ENCODE measurements at regions not wholly inside any gene's neighbourhood (a gene's known extent, or its start where the extent isn't known, plus 50 kb on each side); places are given as distances from the start of the nearest gene placed in this dataset.

DNA sequence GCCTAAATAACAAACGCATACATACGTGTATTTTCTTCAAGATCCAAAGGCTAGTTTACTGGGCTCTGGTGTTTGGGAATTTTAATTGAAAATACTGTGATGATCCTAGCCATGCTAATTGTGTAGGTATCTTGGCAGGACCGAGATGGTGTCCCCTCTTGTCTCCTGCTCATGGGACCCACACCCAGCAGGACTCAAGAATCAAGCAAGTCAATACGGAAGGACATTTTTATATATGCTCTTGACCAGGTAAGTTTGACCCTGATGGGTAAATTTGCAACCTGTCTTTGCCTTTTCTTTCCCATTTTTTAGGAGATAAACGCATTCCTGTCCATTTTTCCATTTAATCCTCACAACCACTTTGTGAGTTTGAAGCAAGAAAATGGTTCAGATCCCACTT is 111.8 kb upstream of the MYCN start:
- no peak for DNase-seq

DNA sequence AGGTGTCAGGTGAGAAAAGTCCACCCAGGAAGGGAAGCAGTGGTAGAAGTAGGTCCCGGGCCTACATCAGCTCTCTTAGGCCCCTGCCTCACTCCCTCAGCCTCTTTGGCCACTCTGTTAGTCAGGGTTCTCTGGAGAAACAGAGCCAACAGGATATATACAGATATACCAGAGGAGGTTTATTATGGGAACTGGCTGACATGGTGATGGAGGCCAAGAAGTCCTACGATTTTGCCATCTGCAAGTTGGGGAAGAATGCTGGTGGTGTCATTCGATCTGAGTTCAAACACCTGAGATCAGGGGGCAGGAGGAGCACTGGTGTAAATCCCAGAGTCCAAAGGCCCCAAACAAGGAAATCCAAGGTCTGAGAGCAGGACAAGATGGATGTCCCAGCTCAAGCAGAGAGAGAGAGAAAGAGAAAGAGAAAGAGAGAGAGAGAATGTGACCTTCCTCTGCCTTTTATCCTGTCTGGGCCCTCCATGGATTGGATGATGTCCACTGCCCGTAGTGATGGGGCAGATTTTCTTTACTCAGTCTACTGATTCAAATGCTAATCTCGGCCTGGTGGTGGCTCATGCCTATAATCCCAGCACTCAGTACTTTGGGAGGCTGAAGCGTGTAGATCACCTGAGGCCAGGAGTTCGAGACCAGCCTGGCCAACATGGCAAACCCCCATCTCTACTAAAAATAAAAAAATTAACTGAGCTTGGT is 111.1 kb upstream of the MYCN start:
- no peak for DNase-seq

DNA sequence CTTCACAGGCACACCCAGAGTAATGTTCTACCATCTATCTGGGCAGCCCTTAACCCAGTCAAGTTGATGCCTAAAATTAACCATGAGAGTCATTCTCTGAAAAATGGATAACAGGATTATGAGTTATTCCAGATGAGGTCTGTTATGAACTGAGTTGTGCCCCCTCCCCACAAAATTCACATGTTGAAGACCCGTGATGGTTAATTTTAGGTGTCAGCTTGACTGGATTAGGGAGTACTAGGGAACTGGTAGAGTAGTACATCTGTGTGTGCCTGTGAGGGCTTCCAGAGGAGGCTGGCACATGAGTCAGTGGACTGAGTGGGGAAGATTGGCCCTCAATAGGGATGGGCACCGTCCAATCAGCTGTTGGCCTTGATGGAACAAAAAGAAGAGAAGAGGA is 110.4 kb upstream of the MYCN start:
- DNase-seq = no peak

DNA sequence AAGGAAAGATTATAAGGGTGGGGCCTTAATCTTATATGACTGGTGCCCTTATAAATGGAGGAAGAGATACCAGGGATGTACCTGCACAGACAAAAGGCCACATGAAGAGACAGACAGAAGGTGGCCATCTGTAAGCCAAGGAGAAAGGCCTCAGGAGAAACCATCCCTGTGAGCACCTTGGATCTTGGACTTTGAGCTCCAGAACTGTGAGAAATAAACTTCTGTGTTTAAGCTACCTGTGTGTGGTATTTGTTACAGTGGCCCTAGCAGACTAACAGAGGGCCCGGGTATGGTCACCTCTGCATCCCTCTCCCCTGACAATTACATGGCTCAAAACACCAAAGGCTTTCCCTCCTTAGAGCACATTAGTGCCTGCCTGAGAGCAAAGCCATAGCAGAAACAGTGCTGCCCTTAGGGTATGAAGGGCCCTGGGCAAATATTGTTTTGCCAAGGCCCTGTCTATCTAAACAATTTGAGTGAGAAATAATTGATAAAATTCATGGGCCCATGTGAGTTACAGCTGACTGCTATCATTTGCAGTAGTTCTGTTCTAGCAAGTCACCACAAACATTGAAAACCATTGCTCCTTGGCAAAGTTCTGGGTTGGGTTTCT is 109.3 kb upstream of the MYCN start:
- DNase-seq = no peak

DNA sequence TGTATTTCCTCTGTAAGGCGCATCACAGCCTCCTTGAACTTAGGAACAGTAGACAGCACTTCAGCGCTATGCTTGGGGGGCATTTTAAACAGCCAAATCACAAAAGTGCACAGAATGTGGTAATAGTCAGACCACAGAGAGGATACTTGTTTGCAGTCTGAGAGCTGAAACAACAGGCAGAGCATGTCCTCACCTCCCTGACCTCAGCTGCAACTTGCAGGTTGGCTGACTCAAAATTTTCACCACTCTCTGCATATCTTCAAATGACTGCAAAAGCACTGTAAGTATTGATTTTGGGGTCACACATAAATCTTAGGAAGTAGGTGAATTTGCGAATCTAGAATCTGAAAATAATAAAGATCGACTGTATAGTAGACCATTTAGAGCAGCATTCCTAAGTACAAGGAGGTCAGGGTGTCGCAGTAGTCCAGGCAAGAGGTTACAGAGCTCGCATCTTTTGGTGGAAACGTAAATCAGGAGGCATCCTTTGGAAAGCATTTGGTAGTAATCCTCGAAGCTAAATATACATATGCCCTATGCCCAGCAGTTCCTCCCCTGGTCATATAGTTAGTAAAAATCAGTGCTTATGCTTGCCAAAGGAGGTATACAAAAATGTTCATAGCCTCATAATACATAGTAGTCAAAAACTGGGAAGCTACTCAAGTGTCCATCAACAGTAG is 108.2 kb upstream of the MYCN start:
- DNase-seq = no peak

DNA sequence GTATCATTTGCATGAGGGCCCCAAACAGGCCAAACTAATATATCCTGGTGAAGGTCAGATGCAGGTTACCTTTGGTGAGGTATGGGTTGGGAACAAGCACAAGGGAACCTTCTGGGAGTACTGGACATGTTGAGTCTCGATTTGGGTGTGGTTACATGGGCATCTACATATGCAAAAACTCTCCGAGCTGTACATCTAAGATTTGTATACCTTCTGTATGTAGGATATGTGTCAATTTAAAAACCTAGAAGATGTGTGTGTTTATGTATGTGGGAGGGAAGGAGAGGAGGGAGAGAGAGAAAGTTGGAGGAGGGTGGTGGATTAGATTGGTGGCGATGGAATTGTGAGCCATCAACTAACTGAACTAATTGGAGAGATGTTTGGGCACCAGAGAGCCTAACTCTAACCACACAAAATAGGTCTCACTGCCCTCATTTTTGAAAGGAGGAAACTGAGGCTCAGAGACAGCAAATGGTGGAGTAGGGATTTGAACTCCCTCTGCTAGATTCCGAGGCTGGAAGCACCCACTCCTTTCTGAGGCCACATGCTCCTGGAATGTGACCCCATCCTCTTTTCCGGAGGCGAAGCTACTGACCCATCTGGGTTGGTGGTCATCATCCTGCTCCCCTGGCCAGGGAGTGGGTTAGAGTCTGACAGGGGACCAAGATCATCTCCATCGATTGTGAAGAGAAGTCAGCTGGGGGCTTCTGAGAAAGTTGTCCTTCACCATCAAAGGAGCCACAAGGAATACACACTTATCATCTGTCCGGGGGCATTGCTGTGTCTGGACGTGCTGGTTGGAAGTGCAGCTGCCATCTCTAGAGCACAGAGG is 107.3 kb upstream of the MYCN start:
- DNase-seq = no peak

DNA sequence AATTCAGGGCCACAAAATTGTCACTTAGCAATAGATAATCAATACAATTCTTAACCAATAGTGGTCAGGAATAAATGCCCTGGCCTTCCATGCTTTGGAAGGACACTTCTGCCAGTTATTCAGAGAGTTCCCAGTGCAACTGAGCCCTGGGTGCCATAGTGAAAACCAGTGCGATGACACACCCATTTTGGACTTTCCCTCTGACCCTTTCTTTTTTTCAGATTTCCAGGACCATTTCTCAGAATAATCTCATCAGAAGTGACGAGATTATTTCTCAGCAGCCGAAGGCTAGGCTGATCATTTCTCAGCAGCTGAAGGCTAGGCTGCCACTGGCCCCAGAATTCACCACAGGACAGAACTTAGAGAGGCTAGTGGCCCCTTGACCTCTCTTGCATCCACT is 106.6 kb upstream of the MYCN start:
- no peak for DNase-seq

DNA sequence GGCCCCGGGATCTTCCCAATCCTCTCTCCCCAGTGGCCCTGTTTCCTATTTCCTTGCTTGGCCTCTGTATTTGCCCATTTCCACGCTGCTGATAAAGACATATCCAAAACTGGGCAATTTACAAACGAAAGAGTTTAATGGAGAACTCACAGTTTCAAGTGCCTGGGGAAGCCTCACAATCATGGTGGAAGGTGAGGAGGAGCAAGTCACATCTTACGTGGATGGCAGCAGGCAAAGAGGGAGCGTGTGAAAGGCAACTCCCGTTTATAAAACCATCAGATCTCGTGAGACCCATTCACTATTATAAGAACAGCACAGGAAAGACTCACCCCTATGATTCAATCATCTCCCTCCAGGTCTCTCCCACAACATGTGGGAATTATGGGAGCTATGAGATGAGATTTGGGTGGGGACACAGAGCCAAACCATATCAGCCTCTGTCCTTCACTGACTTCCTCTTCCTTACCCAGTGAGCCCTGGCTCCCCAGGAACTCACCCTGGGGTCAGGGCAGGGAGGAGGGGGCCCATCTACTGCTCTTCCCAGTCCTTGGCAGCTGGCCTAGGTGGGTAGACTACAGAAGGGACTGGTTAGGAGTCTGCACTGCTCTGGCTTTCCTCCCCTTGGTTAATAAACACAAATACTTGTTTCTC is 105.8 kb upstream of the MYCN start:
- no peak for DNase-seq

DNA sequence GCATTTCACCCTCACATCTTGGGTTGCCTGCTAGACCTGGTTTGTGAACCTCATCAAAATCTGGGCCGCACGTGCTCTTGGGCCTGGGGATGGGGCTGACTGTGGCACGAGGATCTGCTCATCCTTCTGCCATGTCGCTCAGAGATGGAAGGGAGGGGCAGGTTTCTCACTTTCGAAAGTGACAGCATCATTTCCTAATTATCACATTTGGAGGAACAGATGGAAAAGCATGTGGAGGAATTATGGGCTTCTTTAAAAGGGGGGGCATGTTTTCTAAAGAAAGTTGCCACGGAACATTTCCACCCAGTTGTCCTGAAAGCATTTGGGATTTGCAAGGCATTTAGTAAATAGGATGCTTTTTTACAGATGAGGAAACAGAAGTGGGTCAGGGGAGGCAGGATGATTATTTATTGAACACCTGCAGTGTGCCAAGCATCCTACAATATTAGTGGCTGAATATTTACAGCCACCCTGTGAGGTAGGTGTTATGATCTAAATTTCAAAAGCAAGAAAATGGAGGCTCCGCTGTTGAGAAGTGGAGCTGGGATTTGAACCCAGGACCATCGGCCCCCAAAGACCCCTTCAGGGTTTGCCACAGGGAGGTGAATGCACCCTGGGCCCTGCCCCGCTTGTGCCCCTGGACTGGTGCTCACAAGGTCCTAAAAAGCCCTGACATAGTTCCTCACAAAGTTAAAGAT is 104.2 kb upstream of the MYCN start:
- no peak for DNase-seq

DNA sequence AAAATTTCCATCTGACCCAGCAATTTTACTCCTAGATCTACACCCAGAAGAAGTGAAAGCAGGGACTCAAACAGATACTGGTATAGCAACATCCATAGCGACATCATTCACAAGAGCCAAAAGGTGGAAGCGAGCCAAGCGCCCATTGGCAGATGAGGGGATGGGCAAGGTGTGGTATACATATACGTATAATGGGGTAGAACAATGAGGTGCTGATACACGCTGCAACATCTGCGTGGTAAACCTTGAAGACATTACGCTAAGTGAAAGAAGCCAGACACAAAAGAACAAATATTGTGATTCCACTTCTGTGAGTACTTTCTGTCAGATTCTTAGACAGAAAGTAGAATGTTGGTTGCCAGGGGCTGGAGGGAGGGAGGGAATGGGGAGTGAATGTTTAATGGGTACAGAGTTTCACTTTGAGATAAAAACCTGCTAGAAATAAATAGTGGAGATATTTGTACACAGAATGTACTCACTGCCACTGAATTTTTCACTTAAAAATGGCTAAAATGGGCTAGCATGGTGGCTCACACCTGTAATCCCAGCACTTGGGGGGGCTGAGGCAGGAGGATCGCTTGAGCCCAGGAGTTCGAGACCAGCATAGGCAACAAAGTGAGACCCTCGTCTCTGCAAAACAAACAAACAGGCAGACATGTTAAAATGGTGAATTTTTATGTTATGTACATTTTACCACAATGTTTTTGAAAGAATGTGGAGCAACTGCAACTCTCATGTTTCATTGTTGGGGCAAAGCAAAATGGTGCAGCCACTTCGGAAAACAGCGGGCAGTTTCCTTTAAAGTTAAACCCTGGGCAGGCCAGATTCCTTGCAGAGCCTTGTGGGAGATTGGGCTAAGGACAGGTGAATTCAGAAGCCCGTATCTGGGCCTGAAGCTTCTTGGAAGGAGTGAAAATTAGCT is 103.4 kb upstream of the MYCN start:
- no peak for DNase-seq

DNA sequence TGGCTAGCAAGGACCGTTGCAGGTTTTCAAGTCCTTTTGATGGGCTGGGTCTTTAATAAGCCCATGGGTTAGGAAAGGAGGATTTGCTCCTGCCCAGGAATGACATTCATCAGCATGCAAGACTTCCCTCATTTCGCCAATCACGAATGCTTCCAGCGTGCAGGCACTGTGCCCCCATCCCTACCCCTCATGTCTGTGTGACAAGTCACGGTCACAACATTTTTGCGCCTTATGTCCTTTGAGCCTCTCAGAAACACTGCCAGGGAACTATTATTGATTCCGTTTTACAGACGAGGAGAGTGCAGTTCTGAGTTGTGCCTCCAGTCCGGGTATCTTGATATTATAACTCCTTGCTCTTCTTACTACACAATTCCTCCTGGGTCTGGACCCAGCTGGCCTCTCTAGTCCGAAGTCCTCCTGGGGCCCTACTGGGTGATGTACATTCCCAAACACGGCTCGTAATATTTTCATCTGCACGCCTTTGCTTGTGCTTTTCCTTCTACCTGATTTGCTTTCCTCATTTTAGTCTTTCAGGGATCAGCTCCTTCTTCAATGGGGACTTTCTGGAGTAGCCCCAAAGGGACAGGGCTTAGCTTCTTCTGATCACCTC is 101.8 kb upstream of the MYCN start:
- no peak for DNase-seq

DNA sequence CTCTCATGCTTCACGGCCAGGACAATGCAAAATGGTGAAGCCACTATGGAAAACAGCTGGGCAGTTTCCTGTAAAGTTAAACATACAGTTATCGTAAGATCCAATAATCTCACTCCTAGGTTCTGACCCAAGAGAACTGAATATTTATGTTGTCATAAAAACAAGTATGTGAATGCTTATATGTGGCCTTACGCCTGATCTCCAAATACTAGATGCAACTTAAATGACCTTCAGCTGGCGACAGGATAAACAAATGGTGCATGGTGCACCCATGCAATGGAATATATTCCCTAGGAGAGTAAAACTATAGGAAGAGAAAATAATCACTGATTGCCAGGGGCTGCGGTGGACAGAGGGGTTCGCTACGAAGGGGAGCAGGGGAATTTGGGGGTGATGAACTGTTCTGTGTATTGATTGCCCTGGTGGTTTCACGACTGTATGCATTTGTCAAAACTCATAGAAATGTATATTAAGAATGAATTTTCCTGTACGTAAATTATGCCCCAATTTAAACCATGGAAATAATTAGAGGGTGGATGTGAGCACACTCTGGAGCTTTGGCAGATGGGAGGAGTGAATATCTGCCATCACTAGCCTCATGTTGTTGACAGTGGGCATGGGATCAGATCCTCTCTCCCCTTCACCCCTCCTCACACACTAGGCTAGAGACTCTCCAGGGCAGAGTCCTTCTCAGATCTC is 100.8 kb upstream of the MYCN start:
- no peak for DNase-seq

DNA sequence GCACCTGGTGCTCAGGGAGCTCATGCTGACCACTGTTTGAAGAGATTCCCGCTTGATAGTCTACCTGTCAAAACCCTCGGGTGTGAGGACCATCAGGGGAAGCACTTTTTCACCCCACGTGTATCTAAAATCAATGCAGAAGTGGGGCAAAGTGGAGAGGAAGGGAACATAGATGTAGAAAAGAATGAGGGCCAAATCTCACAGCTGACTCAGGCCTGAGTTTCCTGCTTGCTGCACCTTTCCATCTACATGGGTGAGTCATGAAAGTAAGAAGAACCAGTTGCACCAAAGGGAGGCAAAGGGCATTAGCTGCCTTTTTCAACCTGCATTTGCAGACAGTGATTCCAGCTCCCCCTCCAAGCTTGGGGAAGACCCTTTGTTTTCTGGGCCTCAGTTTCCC is 100.2 kb upstream of the MYCN start:
- no peak for DNase-seq

DNA sequence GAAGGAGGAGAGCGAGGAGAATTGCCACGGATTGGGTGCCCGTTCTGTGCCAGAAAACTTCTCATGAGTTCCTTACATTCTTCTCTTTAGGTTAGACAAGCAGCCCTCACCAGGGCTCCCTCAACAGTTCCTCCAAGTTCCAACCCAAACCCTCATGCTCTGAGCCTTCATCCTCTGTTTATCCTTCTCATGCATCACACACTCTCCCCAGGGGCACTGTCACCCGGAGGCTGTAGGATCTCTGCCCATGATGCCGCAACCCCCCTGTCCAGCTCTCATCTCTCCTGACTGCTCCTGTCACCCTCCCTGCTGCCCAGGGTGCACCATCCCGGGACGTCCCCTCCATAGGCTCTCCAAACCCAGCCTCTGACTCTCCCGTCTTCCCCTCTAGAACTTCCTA is 99.4 kb upstream of the MYCN start:
- DNase-seq = no peak

DNA sequence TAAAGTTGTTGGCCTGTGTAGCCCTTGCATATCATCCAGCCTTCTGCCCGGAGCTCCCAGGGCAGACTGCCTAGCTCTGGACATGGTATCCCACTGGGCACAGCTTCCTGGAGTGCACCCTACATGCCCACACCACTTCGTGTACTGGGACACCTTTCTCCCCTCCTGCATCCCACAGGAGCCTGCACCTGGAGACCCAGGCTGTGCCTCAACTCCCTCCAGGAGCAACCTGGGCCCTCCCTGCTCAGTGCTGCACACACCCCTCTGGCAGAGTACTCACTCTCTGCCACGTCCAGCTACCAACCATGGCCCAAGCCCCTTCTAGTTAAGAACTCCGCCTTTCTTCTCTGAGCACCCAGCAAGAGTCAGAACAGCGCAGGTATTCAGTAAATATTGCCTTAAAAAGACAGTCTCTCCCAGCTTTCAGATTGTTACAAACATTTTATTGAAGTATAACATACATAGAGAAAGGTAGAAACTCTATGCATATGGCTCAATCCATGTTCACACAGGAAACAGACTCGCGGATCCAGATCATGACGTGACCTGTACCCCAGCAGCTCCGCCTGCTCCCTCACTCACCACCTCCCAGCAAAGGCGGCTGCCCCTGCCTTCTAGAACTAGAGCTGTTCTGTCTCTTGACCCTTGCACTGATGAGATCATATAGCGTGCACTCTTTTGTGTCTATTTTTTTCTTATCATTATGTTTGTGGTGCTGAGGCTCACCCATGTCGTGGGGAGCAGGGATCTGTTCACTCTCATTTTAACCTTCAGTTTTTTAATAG is 98.4 kb upstream of the MYCN start:
- DNase-seq = no peak

DNA sequence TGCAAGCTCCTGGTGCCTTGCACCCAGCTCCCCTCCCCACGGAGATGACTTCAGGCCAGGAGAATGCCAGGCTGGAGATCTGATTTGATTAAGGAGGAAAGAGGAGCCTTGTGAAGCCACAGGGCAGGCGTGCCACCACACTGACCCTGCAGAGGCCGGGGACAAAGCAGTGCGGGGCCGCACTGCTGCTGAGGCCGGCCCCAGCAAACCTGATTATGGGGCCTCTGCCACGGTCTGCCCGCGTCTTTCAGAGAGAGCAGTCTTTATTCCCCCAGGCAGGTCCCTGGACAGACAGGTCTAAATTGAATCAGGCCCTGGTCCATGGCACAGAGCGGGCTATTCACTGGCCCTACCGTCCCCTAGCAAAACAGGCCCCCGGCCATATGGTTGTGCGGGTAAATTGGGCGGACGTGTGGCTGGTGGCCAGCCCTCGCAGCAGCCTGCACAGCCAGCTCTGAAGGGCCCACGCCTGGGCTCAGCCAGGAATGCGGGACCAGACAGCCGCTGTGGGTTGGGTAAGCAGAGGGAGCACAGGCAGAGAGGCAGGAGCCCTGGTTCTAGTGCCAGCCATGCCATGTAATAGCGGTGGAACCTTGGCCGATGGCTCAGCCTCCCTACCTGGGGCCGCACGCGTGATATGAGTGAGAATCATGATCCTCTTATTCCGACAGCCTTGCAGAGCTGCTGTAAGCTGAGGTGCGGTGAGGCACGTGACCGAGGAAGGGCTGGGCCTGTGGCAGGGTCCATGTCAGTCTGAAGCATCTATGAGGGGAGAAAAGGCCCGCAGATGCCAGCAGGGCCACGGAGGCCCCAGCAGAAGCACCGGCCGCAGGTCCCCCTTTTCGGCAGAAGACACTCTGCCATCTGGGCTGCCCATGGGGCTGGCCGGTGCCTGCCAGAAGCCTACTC is 97.3 kb upstream of the MYCN start:
- DNase-seq = no peak

DNA sequence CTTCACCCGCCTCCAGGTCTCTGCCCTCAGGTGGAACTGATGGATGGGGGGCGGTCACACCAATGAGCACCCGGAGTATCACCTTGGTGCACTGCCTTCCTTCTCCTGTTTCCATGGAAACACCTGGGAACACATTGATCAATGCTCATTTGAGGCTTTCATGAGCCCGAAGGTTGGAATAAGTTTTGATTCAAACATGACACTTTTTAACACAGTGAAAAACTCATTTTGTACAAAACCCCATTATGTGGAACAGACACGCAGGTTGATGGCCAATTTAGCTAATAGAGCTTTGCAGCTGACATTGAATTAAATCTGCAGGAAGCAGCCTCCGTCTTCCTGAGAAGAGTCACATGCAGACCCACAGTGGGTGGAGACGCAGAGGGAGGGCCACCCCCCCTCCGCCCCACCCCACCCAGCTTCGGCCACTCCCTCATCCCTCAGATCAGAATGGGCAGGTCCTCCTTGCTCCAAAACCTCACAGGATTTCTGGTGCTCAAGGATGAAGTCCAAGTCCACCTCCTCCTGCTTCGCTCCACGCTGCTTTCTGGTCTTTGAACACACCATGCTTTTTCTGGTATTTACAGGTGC is 96.0 kb upstream of the MYCN start:
- no peak for DNase-seq

DNA sequence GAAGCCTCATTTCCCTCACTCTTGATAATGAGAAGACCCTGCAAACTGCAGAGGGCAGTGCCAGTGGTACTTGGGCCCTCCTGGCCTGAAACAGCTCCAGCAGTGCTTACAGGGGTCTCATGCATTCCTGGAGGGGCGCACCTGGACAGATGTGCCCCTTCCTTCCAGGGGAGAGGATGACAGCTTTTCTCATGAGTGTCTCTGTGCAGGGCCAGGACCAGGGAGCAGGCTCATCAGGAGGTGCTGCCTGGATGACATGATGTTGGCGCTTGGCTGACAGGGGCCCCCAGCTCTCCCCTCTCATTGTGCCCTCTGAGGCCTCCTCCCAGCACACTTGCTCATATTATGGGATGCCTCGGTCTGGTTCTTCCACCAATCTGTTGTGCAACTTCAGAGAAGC is 95.1 kb upstream of the MYCN start:
- DNase-seq = no peak

All from COR-L47 (cell line).